CD4-positive, alpha-beta T cell treated with Interleukin-6 at 100 ng/mL for 8 hours (primary cell): ENCODE measurements at regions not wholly inside any gene's neighbourhood (a gene's known extent, or its start where the extent isn't known, plus 50 kb on each side); places are given as distances from the start of the nearest gene placed in this dataset.

Source experiments
- DNase-seq: peaks from one replicate; pipeline ENCODE4 v3.0.0-alpha.2; 2020; ENCODE audit warnings: mixed read lengths, low spot score

DNA sequence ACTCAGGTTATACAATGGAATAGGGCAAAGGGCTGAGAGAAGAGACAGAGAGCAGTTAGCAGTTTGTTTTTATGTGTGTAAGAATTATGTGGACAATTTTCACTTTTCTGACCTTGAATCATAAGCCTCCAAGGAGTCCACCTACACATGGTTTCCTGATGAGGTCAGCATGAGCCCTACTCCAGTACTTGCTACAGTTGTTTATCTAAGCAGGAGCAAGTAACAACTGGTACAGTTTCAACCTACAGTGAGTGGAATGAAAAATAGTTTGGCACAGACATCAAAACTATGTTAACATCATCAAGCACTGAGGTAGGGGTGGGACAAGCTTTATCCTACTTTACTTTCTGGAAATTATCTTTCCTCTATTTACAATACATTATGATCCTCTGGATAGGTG lies 426.7 kb upstream of the ID4 start:
- no peak for DNase-seq

DNA sequence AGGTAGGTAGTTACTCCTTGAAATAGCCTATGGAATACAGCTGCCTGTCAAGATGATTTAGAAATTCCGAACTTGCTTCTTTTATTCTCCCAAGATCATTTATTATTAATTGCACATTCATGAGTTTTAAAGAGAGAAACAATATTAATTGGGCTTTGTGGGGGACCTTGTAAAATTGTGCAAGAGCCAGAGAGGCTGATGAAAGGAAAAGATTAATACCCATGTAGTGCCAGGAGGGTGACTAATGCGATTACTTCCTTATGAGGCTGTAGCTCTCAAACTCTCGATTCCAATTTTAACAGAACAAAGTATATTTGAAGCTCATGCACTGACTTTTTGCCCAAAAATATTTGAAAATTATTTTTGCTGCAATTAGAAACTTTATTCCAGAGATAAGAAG lies 423.8 kb upstream of the ID4 start:
- DNase-seq = no peak

DNA sequence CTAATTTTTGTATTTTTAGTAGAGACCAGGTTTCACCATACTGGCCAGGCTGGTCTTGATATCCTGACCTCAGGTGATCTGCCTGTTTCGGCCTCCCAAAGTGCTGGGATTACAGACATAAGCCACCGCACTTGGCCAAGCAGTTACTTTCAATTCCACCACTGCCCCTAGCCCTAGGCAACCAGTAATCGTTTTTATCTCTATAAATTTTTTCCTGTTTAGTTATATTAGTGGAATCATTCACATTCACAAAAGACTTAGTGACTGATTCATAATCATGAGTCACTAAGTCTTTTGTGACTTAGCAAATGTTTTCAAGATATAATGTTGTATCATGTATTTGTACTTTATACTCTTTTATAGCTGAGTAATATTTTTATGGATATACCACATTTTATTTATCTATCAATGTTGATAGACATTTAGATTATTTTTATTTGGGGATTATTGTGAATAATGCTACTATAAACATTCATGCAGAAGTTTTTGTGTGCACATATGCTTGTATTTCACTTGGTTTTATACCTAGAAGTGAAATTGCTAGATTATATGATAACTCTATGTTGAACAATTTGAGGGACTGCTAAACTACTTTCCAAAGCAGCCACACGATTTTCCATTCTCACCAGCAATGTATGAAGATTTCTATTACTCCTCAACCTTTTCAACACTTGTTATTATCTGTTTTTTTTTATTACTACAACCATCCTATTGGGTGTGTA lies 421.4 kb upstream of the ID4 start:
- no peak for DNase-seq

DNA sequence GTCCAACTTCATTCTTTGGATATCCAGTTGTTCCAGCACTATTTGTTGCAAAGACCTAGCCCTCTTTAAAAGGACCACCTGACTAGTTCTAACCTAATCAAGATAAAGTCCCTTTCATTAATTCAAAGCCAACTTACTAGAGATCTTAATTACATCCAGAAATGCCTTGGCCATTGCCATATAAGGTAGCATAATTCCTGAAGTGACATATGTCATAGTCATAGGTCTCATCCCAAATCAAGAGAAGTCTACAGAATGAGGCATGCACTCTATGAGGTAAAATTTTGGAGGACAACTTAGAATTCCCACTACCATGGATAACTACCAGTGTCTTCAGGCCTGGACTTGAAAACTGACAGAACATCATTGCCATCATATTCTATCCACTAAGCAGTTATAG lies 420.4 kb upstream of the ID4 start:
- DNase-seq = no peak

DNA sequence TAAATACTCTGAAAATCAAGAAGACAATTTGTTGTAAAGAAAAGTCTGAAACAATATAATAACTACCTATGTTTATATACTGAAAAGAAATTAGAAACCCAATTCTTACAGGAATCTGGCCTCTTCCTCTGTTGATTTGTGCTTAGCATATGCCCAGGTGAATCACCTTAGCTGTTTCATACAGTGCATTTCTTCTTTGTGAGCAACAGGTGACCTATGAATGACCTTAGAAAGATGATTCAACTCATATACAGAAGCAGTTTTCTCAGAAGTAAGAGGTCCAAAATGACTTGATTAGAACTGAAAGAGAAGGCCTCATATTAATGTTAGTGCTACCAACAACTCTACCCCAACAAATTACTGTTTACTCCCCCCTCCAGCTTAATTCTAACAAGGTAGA lies 419.5 kb upstream of the ID4 start:
- no peak for DNase-seq

DNA sequence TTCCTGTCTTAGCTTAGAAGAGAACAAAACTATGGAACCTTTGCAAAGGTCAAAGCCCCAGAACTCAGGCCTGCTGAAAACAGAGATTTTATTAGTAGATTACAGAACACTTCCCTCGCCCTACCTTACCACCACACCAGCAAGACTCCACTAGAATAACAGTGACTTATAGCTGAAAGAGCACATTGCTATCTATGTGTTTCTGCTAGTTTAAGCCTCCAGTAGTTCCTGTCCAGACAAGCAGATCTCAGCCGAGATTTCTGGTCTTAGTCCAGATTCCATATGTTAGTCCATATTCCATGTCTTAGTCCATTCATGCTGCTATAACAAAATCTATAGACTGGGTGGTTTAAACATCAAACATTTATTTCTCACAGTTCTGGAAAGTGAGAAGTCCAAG lies 412.3 kb upstream of the ID4 start:
- DNase-seq = no peak

DNA sequence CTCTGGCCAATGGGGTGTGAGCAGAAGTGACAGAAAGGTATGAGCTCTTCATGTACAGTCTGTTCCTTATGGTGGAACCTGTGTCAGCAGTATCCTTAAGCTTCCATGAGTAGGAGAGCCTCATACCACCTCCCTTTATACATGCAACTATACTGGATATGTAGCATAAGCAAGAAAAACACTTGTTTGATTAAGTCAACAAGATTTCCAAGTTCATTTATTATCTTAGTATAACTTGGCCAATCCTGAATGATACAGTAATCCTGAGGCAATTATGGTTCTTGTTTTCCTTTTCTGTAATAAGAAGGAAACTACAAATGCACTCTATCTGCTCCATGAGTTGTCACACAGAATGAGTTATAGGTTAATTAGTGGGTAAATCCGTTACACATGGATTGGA lies 409.6 kb upstream of the ID4 start:
- DNase-seq = no peak

DNA sequence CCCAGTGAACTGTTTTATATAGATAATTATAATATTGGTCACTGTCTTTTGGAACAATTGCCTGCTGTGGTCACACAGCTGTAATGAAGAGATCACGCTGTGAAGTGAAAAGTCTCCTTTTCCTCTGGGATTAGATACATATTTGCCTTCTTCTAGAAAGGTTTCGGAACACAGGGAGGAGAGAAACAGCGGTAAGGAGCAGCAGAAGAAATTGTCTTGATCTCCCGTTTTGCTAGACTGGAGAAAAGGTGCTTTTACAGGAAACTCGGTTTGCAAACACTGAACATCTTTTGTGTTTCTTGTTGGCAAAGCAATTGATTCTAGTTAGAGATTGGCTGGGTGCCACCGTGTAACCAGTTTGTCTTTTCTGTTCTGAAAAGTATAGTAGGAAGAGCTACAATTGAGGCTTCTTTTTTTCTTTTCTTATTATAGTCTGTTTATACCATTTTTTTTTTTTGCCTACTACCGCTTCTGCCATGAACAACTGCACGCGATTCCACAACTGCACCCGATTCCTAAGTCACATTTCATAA lies 404.1 kb upstream of the ID4 start:
- no peak for DNase-seq

DNA sequence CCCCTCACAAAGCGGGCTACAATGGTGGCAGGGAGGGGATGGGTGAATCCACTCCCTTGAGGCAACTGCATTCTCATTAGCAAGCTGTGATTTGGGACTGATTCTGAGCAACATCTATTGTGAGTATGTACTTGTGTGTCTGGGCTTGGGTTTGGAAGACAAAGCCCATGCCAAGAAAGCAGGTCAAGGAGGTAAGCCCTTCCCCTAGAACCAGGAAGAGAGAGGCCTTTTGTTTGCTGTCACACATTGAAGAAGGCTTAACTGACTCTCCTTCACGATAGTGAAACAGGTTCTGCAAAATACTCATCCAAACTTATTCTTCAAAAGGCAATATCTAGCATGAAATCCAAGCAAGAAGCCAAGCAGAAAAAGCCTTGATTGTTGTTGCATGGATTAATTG lies 403.1 kb upstream of the ID4 start:
- DNase-seq = no peak

DNA sequence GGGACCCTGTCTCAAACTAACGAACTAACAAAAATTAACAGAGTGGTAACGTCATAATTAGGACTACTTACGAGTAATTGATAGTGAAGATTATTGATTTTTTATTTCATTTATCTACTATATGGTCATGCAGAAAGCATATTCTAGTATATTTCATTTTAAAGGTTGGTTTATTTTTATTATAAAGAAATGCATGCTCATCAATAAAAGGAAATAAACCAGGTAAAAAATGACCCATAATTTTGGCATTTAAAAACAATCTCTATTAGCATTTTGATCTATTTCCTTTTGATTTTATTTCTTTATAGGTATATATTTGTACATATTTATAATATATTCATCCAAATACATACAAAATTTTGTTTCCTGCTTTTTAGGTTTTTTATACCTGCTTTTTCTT lies 401.4 kb upstream of the ID4 start:
- DNase-seq = no peak

DNA sequence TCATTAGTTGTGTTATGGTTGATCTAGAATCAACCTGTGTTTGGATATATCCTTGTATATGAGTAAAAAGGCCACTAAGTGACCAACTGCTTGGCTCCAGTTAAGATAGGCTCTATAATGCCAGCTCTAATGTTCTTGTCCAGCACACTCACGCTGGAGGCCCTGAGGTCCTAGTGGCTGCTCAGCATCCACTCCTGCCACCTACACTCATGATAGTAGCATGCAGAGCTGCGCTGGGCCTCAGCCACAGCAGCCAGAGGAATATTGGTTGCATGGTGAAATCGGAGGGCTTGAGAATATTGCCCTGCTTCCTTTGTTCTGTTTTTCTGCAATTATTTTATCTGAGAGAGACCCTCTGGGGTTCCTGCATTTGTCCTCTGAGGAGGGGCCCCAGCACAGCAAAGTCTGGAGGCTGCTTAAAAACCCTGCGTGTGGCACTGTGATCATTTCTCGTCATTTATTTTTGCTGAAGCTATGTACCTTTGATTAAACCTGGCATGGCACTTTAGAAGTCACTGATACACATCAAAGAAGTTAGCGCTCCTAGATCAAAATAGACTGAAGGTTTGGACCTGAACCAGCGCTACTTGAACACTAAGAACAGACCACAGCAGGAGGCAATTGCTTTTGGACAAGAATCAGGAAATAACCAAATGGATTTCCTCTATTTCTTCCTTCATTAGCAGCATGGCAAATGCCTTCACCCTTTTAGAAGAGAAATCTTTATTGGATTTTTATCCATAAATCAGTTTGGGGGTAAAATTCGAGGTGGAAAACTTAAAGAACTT lies 398.4 kb upstream of the ID4 start:
- DNase-seq = no peak

DNA sequence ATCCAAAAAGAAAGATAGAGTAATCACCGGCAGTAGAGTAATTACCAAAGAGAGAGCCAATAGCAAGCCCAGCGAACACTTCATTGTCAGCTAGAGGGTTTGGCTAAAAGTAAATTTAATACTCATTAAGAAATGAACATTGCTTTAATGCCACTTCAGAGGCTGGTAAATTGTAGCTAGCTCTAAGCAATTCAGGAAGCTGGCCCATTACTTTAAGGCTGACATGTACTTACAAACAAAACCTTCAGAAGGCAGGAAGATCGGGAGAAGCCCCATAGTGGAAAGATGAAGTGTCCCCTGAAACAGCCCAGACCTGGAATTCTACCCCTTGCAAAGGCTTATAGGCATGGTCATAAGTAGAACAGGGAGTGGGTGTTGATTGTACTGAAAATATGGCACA lies 396.6 kb upstream of the ID4 start:
- DNase-seq = no peak

DNA sequence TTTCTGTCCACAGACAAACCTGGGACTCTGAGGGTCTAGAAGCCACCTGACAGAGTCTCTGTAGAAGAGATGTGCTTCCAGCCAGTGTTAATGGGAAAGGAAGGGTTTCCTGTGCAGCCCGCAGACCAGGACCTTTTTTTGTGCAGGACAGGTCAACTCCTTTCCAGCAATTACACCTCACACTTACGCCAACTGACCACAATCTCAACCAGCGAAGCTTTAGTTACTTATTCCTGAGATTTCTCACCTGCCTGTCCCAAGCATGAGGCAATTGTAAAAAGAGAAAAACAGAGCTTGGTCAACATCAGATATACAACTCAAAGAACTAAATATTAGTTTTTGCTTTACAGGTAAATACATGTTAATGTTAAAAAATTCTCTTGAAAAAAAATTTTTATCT lies 393.8 kb upstream of the ID4 start:
- no peak for DNase-seq

DNA sequence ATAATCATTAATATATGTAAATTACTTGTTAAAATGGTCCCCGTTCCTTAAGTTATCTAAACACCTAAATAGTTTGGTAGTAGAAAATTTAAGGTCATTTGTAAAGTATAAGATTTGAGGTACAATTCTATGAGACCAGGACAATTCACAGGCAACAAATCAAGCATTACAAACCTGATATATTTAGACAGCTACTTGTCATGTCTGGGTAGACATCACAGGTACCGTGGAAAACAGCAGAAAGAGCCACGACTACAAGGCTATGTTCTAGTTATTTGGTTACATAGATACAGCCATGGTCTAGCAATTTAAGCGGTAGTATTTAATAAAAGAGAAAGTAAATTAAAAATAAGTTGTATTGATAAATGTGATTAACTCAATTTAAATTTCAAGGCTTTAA lies 393.1 kb upstream of the ID4 start:
- no peak for DNase-seq

DNA sequence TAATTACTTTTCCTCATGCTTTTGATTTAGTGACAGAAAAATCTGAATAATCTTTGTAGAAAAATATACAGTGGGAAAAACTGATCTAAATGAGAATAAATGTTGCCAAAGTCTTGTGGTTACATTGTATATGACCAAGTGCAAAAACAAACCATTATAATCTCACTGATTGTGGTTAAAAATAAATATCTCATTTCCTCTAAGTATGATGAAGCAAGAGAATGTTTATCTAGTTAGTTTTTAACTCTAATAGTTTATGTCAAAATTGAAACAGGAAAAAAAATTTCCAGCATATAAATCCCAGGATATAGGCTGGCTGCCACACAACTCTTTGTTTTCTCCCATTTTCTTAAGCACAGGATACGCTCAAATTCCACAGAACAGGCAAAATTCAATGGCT lies 392.7 kb upstream of the ID4 start:
- DNase-seq = no peak

DNA sequence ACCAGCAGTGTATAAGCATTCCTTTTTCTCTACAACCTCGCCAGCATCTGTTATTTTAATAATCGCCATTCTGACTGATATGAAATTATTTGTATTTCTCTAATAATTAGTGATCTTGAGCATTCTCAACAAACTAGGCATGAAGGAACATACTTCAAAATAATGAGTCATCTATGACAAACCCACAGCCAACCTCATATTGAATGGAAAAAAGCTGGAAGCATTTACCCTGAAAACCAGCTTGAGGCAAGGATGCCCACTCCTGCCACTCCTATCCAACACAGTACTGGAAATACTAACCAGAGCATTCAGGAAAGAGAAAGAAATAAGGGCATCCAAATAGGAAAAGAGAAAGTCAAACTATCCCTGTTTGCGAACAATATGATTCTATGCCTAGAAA lies 390.6 kb upstream of the ID4 start:
- no peak for DNase-seq

DNA sequence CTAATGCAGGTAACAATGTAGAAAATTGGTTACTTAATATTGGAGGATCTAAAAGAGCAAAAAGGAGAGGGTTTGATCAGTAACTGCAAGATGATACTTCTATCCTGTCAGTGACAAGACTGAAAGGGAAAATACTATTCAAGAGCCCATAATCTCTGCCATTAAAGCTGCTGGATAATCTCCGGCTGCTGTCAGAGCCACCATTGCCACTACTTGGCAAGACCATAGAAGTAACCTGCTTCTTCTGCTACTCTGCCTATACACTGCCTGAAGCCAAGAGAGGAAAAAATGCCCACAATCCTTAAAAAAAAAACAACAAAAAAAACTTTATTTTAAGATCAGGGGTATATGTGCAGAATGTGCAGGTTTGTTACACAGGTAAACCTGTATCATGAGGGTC lies 386.5 kb upstream of the ID4 start:
- DNase-seq = no peak

DNA sequence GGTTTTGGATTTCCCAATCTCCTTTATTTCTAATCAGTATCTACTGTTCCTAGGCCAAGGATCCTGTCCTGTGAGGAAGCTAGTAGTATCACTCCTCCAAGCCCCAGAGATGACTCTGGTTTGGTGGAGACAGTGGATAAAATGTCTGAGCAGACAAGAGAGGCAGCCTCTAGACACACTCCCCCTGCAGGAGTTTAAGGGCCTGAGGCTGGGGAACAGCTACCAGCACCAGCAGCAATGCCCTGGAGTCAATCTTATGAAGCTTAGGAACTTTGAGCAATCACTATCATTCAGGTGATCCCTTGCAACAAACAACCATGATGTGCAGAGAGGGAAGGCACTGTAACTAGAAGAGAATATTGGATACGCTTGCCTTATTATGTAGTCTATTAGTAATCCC lies 384.7 kb upstream of the ID4 start:
- no peak for DNase-seq

DNA sequence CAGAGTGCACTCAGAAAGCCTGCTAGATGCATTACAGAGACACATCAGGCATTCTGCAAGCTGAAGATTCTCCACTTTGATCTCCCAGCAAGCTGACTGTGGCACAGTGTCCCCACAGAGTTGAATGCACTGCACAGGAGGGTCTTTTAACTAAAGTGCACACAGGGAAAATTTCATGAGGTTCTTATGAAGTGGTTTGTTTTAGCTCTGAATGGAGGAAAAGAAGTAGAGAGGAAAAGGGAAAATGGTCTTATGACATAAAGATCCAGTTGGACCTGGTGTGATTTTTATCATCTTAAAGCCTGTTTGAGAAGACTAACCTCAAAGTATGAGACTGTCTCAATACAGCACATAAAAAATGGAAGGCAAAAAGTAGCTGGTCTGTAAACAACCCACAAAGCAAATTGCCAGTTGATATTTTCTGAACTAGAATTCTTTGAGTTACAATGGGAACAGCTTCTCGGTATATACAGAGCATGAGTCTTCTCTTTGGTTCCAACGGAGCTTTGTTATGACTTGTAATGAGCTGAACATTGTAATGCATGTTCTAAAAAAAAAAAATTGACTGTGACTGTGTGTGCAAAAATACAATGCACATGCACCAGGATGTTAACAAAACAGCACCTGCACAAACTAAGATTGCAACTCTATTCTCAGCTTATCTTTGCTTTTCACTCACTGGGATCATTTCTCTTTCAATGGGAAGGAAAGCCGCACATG lies 383.0 kb upstream of the ID4 start:
- no peak for DNase-seq

DNA sequence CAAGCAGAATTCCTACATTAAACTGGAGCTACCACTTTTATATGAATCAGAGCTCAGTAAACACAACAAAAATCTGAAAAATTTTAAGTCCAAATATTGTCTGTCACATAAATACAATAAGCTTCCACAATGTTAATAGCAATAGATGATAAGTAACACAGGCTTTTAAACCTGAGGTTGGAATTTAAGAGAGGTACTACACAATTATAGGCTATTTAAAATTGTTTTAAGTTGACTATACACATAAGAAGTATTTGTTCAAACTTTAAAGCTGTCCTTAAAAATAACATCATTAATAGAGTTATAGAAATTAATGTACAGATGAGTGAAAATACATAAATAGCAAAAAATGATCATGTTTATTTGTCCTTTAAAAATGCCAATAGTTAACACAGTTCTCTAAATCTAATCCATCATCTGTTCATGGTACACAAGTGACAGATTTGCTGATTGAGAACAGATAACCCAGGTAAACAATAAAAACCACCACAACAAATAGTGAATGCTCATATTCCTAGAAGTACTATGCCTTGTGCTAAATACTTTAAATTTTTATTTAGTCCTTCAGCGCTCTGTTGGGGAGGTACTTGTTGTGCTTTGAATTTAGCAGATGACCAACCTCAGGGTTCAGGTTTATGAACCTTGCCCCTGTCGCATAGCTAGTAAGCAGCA lies 382.3 kb upstream of the ID4 start:
- DNase-seq = no peak

DNA sequence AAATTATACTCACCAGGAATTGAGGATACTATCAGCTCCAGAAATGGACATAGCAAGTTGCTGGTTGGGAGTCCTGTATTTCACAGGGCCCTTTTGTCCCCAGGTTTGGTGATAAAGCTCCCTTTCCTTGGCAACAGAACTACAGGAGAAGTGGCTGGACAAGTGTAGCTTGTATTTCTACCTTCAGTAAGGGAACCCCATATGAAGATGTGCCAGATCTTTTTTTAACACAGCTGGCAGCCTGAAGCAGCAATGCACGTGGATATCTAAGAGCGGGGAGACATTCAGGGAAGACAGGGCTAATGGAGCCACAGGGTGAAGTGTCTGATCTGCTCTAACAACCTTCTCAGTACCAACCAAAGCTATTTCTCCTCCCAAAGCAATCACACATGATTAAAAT lies 373.9 kb upstream of the ID4 start:
- no peak for DNase-seq

DNA sequence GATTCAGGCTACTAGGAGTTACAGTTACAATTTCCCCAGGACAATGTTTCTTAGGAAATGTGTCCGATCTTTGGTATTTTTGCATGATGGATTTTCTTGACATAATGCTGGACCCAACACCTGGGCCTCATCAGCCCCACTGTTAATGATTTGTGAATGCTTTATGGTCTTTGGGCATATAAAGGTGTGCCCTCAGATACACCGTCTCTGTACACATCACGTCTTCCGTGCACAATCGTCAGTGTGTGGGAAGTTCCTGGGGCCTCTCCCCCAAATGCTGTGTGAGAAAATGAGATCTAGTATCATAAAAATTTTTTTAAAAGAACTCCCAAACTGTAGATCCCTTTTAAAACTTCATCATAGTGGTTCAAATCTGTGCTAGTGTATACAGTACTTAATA lies 373.2 kb upstream of the ID4 start:
- no peak for DNase-seq

DNA sequence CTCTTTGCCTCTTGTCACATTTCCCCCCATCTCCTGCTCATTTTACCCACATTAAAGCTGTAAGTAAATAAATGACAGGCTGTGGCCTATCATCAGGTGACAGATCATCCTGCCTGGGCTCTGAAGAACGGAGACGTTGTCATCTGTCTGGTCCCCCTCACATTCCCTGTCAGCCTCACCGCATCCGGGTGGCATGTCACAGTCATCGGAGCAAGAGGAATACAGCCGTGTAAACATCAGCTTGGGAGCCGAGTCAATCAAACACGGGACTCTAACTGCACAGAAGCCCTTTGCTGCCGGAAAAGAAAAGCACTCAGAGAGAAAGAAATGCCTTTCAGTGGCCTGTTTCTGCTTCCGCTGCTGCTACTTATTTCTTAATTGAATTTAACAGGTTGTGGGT lies 371.9 kb upstream of the ID4 start:
- DNase-seq = no peak
